Right atrium auricular region (tissue), 2 donors: ENCODE measurements at regions not wholly inside any gene's neighbourhood (a gene's known extent, or its start where the extent isn't known, plus 50 kb on each side); places are given as distances from the start of the nearest gene placed in this dataset.

Experiments used
- DNase-seq: peaks from one replicate; pipeline ENCODE4 v3.0.0-alpha.2; 2019; ENCODE audit warnings: low spot score
- H3K27ac ChIP-seq, 2 donors: fragments of 200-600 bp; sonication (generic); 1 replicate in 1 of 2; 2 replicates in 1 of 2; pipeline ENCODE4 v1.5.1; 2016 to 2019
- H3K27me3 ChIP-seq, 2 donors: fragments of 200-600 bp; sonication (generic); one replicate each; pipeline versions ENCODE4 v1.5.1 to v1.6.0; 2017 to 2019
- H3K36me3 ChIP-seq: fragments of 200-600 bp; sonication (generic); one replicate; pipeline ENCODE4 v1.5.1; 2016
- H3K4me1 ChIP-seq, 2 donors: fragments of 200-600 bp; sonication (generic); one replicate each; pipeline versions ENCODE4 v1.5.1 to v1.6.0; 2017 to 2019
- H3K4me3 ChIP-seq, 2 donors: fragments of 200-600 bp; sonication (generic); 1 replicate in 1 of 2; 2 replicates in 1 of 2; pipeline ENCODE4 v1.5.1; 2017 to 2019; ENCODE audit warnings: mild to moderate bottlenecking in 1 of 2, moderate library complexity in 1 of 2
- H3K9me3 ChIP-seq, 2 donors: fragments of 200-600 bp; sonication (generic); one replicate each; pipeline ENCODE4 v1.5.1; 2019
- TF ChIP-seq, protein P1 (sequence below), 2 donors: fragments of 200-600 bp; sonication (generic); IDR thresholded peaks; one replicate each; pipeline ENCODE4 v1.5.1; 2019; ENCODE audit warnings: antibody characterized with exemption in 2 of 2

DNA sequence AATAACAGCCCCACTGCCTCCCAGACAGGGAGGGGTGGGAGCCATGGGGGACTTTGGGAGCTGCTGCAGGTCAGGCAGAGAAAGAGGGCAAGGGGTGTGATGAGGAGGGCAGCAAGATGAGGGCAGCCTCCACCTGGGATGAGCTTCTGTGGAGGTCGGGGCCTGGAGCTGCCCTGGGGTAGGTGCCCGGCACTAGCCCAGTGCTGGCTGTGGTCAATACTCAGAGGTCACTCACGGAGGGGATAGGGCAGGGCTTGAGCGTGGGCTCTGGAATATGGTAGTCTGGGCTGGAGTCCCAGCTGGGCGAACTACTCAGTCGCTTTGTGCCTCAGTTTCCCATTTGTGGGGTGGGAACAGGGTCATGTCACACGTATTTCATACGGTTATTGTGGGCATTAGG lies 169.0 kb downstream of the IRF8 start:
- no peak for DNase-seq
- TF ChIP-seq, protein P1, sequence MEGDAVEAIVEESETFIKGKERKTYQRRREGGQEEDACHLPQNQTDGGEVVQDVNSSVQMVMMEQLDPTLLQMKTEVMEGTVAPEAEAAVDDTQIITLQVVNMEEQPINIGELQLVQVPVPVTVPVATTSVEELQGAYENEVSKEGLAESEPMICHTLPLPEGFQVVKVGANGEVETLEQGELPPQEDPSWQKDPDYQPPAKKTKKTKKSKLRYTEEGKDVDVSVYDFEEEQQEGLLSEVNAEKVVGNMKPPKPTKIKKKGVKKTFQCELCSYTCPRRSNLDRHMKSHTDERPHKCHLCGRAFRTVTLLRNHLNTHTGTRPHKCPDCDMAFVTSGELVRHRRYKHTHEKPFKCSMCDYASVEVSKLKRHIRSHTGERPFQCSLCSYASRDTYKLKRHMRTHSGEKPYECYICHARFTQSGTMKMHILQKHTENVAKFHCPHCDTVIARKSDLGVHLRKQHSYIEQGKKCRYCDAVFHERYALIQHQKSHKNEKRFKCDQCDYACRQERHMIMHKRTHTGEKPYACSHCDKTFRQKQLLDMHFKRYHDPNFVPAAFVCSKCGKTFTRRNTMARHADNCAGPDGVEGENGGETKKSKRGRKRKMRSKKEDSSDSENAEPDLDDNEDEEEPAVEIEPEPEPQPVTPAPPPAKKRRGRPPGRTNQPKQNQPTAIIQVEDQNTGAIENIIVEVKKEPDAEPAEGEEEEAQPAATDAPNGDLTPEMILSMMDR (IDR thresholded peaks at IDR 0.05) = no peak
- Histone ChIP-seq H3K4me3 (no peak overlapping the region), H3K27me3 (no peaks in the 10 kb centered on the region), H3K36me3 (no peaks in the 10 kb centered on the region), H3K4me1 (no peaks in the 10 kb centered on the region), H3K9me3 (no peaks in the 10 kb centered on the region), H3K27ac (no peak overlapping the region)

DNA sequence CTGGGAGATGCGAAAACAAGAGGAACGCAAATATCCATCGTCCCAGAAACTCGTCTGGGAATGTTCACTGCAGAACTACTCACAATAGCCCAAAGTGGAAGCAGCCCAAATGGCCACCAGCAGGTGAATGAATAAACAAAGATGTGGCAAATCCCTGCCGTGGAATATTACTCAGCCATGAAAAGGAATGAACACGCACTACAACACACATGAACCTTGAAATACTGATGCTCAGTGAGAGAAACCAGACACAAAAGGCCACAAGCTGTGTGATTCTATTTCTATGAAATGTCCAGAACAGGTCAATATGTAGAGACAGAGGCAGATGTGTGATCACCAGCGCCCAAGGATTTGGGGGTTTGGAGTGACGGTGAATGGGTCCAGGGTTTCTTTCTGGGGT lies 169.8 kb downstream of the IRF8 start:
- no peak for DNase-seq
- H3K27ac ChIP-seq = no peak overlapping the region
- no peaks in the 10 kb centered on the region for H3K4me1 ChIP-seq
- H3K9me3 ChIP-seq = no peaks in the 10 kb centered on the region
- TF ChIP-seq, protein P1 (IDR thresholded peaks at IDR 0.05) = no peak
- H3K36me3 ChIP-seq = no peaks in the 10 kb centered on the region
- H3K27me3 ChIP-seq = no peaks in the 10 kb centered on the region
- no peak overlapping the region for H3K4me3 ChIP-seq

DNA sequence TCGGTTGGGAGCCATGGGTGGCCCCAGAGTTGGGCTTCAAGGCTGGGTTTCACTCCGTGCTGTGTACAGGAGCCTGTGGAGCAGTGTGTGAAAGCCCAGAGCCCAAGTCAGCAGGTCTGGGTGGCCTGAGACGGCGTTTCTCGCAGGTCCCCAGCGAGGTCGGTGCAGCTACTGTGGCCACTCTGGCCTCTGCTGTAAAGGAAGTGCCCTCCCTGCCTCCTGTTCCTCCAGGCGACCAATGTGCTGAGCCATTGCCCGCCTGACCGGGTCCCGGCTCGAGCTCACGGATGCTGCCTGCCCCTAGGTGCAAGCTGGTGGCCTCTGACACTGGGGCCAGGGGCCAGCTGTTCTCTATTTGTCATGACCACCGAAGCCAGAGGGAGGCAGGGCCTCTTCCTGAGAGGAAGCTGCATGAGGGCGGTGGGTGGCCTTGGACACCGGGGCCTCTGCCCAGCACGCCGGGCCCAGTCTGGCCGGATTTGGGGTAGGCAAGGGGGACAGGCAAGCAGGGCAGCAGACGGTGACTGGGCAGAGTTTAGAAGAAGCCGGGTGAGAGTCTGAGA lies 170.9 kb downstream of the IRF8 start:
- Histone ChIP-seq H3K9me3 (no peaks in the 10 kb centered on the region), H3K36me3 (no peaks in the 10 kb centered on the region), H3K27me3 (no peaks in the 10 kb centered on the region), H3K4me1 (no peaks in the 10 kb centered on the region), H3K4me3 (no peak overlapping the region), H3K27ac (no peak overlapping the region)
- no peak for DNase-seq
- TF ChIP-seq, protein P1 (IDR thresholded peaks at IDR 0.05) = no peak

DNA sequence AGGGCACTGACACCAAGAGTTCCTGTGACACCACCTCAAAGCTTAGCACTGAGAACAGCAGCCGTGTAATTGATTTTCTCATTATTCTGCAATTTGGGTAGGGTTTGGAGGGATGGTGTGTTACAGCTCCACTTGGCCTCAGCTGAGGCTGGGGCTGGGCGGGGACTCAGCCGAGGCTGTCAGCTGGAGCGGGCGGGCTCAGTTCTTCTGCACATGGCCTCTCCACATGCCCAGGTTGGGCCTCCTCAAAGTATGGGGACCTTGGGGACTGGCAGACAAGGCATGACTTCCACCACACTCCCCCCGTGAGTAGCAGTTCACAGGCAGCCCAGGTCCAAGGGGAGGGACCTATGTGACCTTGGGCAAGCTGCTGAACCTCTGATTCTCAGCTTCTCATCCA lies 171.5 kb downstream of the IRF8 start:
- Histone ChIP-seq H3K27me3 (no peaks in the 10 kb centered on the region), H3K4me3 (no peak overlapping the region), H3K9me3 (no peaks in the 10 kb centered on the region), H3K4me1 (no peaks in the 10 kb centered on the region), H3K27ac (no peak overlapping the region), H3K36me3 (no peaks in the 10 kb centered on the region)
- DNase-seq = no peak
- TF ChIP-seq, protein P1 (IDR thresholded peaks at IDR 0.05) = no peak

DNA sequence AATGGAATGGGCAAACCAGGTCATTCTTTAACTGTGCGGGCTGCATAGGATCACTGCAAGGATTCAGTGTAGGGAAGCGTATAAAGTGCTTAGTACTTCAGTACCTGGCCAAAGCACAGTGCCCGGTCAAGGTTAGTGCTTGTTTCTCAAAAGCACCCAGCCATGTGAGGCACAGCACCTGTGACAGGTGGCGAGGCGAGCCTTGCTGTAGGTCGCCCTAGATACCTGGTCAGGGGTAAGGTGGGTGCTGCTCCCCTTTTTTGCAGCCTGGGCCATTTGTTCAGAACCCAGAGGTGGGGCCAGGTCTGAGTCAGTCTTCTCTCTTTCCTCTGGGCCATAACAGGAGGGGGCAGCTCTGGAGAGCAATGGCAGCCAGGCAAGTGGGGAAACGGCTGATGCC lies 172.0 kb downstream of the IRF8 start:
- no peak for DNase-seq
- H3K27me3 ChIP-seq = no peaks in the 10 kb centered on the region
- H3K4me1 ChIP-seq = no peaks in the 10 kb centered on the region
- no peaks in the 10 kb centered on the region for H3K36me3 ChIP-seq
- H3K27ac ChIP-seq = no peak overlapping the region
- H3K9me3 ChIP-seq = no peaks in the 10 kb centered on the region
- no peak overlapping the region for H3K4me3 ChIP-seq
- TF ChIP-seq, protein P1 (IDR thresholded peaks at IDR 0.05) = no peak

DNA sequence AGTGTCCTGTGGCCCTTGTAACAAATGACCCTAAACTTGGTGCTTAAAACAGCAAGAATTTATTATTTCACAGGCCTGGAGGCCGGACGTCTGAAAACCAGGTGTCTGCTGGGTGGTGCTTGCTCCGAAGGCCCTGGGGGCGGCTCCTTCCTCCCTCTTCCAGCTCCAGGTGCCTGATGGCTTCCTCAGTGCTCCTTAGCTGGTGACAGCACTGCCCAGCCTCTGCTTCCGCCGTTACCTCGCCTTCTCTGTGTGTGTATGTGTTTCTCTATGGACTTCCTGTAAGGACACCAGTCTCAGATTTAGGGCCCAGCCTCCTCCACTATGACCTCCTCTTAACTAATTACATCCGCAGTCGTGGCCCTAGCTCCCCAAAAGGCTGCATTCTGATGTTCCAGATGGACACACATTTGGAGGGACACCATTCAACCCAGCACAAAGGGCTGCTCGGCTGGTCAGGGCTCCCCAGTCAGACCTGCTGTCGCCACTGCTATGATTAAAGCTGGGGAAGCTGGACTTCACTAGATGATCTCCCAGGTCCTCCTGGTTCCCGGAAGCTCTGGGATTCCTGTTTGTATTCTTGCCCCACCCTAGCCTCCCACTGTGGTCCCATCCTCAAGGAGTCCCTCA lies 172.8 kb downstream of the IRF8 start:
- Histone ChIP-seq H3K36me3 (no peaks in the 10 kb centered on the region), H3K27ac (no peak overlapping the region), H3K9me3 (no peaks in the 10 kb centered on the region), H3K4me1 (no peaks in the 10 kb centered on the region), H3K27me3 (no peaks in the 10 kb centered on the region), H3K4me3 (no peak overlapping the region)
- TF ChIP-seq, protein P1 (IDR thresholded peaks at IDR 0.05) = no peak
- DNase-seq = no peak
